ENCODE measurements at regions not wholly inside any gene's neighbourhood (a gene's known extent, or its start where the extent isn't known, plus 50 kb on each side); places are given as distances from the start of the nearest gene placed in this dataset.

DNA sequence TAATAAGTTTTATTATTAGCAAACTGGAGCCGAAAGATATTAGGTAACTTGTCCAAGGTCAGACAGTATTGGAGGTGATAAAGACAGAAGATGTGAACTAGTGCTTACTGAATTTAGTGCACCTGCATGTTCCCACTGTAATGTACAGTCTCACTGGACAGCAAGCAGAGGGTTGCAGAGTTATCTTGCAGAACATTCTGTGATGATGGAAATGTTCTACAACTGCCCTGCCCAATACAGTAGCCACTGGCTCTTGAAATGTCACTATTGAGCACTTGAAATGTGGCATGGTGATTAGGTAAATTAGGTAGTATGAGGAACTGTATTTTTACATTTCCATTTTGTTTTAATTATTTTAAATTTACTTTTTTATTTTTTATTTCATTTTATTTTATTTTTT, 356.6 kb downstream of the EPHA4 start:
- Histone ChIP-seq H3K27ac (no peak overlapping the region), H3K4me3 (no peak overlapping the region), H3K4me1 (no peaks in the 10 kb centered on the region), H3K9me3 (no peaks in the 10 kb centered on the region), H3K36me3 (no peaks in the 10 kb centered on the region), H3K27me3 (replicated peaks in 1 of 7) (no peaks in the 10 kb centered on the region)
- no peak for DNase-seq
- 86 to 97% (median 89%) methylated on average over 1 of the region's 1 CpG for WGBS, 5 donors
- TF ChIP-seq POLR2AphosphoS5 (IDR thresholded peaks at IDR 0.05) (no peak), POLR2A (IDR thresholded peaks at IDR 0.05) (no peak), CTCF (IDR thresholded peaks at IDR 0.05 in 8 of 11, conservative IDR thresholded peaks at IDR 0.05 in 3 of 11) (no peak)
- intact Hi-C loops (cut with DNase I; ENCODE audit: low total_unique reads), result no loop called here

GRCh38 chr2:221216636-221217035, 355.5 kb downstream of the EPHA4 start:
- no peak for TF ChIP-seq CTCF (IDR thresholded peaks at IDR 0.05 in 8 of 11, conservative IDR thresholded peaks at IDR 0.05 in 3 of 11)
- TF ChIP-seq POLR2A (IDR thresholded peaks at IDR 0.05), result no peak
- no peak for TF ChIP-seq POLR2AphosphoS5 (IDR thresholded peaks at IDR 0.05)
- H3K4me1 ChIP-seq, result no peaks in the 10 kb centered on the region
- WGBS, 5 donors, result 59 to 73% (median 67%) methylated on average over 3 of the region's 3 CpGs
- H3K9me3 ChIP-seq, result no peaks in the 10 kb centered on the region
- H3K27me3 ChIP-seq (replicated peaks in 1 of 7), result no peaks in the 10 kb centered on the region
- H3K27ac ChIP-seq, result no peak overlapping the region
- no peaks in the 10 kb centered on the region for H3K36me3 ChIP-seq
- no peak for DNase-seq
- intact Hi-C loops (cut with DNase I; ENCODE audit: low total_unique reads), result no loop called here
- H3K4me3 ChIP-seq, result no peak overlapping the region

DNA sequence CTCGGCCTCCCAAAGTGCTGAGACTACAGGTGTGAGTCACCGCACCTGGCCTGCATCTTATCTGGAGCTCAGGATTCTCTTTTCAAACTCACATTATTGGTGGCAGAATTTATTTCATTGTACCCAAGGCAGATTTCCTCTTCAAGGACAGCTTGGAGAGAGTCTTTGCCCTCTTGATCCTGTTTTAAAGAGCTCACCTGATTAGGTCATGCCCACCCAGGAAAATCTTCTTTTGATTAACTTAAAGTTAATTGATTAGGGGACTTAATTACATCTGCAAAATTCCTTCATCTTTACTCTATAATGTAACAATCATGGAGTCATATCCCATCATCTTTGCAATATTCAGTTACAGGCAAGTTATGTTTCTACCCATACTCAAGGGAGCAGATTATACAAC, 346.4 kb downstream of the EPHA4 start:
- no peaks in the 10 kb centered on the region for H3K4me1 ChIP-seq
- WGBS, 5 donors, result 90 to 93% (median 92%) methylated on average over 2 of the region's 2 CpGs
- intact Hi-C loops (cut with DNase I; ENCODE audit: low total_unique reads), result no loop called here
- H3K27ac ChIP-seq, result no peak overlapping the region
- TF ChIP-seq POLR2AphosphoS5 (IDR thresholded peaks at IDR 0.05) (no peak), POLR2A (IDR thresholded peaks at IDR 0.05) (no peak), CTCF (IDR thresholded peaks at IDR 0.05 in 8 of 11, conservative IDR thresholded peaks at IDR 0.05 in 3 of 11) (no peak)
- no peaks in the 10 kb centered on the region for H3K27me3 ChIP-seq (replicated peaks in 1 of 7)
- no peak for DNase-seq
- H3K4me3 ChIP-seq, result no peak overlapping the region
- H3K36me3 ChIP-seq, result no peaks in the 10 kb centered on the region
- H3K9me3 ChIP-seq, result no peaks in the 10 kb centered on the region

- intact Hi-C loops (cut with DNase I; ENCODE audit: low total_unique reads), result no loop called here
Measured at GRCh38 chr2:221228214-221228769, 343.8 kb downstream of the EPHA4 start.

More at GRCh38 chr2:221228214-221228769, 343.8 kb downstream of the EPHA4 start:
- no peak for TF ChIP-seq POLR2A (IDR thresholded peaks at IDR 0.05)
- no peak for TF ChIP-seq CTCF (IDR thresholded peaks at IDR 0.05 in 8 of 11, conservative IDR thresholded peaks at IDR 0.05 in 3 of 11)
- TF ChIP-seq POLR2AphosphoS5 (IDR thresholded peaks at IDR 0.05), result no peak
- H3K27me3 ChIP-seq (replicated peaks in 1 of 7), result no peaks in the 10 kb centered on the region
- 58 to 68% (median 67%) methylated on average over 3 of the region's 3 CpGs for WGBS, 5 donors
- H3K36me3 ChIP-seq, result no peaks in the 10 kb centered on the region
- H3K4me1 ChIP-seq, result no peaks in the 10 kb centered on the region
- no peaks in the 10 kb centered on the region for H3K9me3 ChIP-seq
- H3K27ac ChIP-seq, result peak overlapping the region in 1 of 8 donors; percentile 23
- no peak for DNase-seq
- H3K4me3 ChIP-seq, result no peak overlapping the region
